ENCODE measurements at regions not wholly inside any gene's neighbourhood (a gene's known extent, or its start where the extent isn't known, plus 50 kb on each side); places are given as distances from the start of the nearest gene placed in this dataset.

- no peak for TF ChIP-seq CTCF (IDR thresholded peaks at IDR 0.05)
- no peak for ATAC-seq (ENCODE audit: insufficient number of reproducible peaks, low FRiP score, low read depth)
- no peaks in the 10 kb centered on the region for H3K36me3 ChIP-seq
- no peak overlapping the region for H3K4me3 ChIP-seq
- H3K27me3 ChIP-seq (replicated peaks; ENCODE audit: insufficient read depth) = no peaks in the 10 kb centered on the region
- peaks cover 0 to 5% of the 10 kb centered on the region in 2 donors for H3K4me1 ChIP-seq (ENCODE audit: control insufficient read depth in 1 of 2, low read depth in 2 of 2)
- H3K27ac ChIP-seq = no peak overlapping the region
- DNase-seq (ENCODE audit: low spot score) = no peak
- no peaks in the 10 kb centered on the region for H3K9me3 ChIP-seq
These were observed 463.3 kb upstream of the CBLB start for GRCh38 chr3:106332129-106332528.

DNA sequence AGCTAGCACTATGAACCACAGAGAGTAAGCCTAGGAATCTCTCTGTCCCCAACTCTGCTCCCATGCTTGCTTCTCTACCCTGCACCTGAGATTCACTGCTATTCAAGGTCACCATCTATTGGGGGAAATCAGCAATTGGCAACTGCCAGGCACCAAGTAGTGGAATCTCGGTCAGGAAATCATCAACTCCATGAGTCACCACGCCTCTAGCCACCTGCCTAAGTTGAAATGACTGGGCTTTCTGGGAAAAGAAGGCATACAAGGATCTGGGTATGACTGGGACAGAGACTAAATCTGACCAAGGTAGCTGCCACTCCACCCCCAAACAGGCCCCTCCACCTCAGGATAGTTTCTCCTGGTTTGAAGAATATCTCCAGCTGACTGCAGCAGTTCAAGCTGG is 464.1 kb upstream of the CBLB start:
- ATAC-seq (ENCODE audit: insufficient number of reproducible peaks, low FRiP score, low read depth) = no peak
- no peaks in the 10 kb centered on the region for H3K27me3 ChIP-seq (replicated peaks; ENCODE audit: insufficient read depth)
- no peak for TF ChIP-seq CTCF (IDR thresholded peaks at IDR 0.05)
- no peaks in the 10 kb centered on the region for H3K36me3 ChIP-seq
- no peak overlapping the region for H3K4me3 ChIP-seq
- DNase-seq (ENCODE audit: low spot score) = no peak
- H3K27ac ChIP-seq = no peak overlapping the region
- H3K9me3 ChIP-seq = no peaks in the 10 kb centered on the region
- H3K4me1 ChIP-seq (ENCODE audit: control insufficient read depth in 1 of 2, low read depth in 2 of 2) = no peaks in the 10 kb centered on the region

- ATAC-seq (ENCODE audit: insufficient number of reproducible peaks, low FRiP score, low read depth) = no peak
- Histone ChIP-seq H3K4me3 (no peak overlapping the region), H3K4me1 (ENCODE audit: control insufficient read depth in 1 of 2, low read depth in 2 of 2) (no peaks in the 10 kb centered on the region), H3K36me3 (no peaks in the 10 kb centered on the region), H3K27ac (no peak overlapping the region), H3K27me3 (replicated peaks; ENCODE audit: insufficient read depth) (no peaks in the 10 kb centered on the region), H3K9me3 (no peaks in the 10 kb centered on the region)
- no peak for DNase-seq (ENCODE audit: low spot score)
- no peak for TF ChIP-seq CTCF (IDR thresholded peaks at IDR 0.05)
These were observed 465.3 kb upstream of the CBLB start for GRCh38 chr3:106333911-106334618.

- DNase-seq (ENCODE audit: low spot score) (no peak), ATAC-seq (ENCODE audit: insufficient number of reproducible peaks, low FRiP score, low read depth) (no peak)
- no peak overlapping the region for H3K27ac ChIP-seq
- no peaks in the 10 kb centered on the region for H3K4me1 ChIP-seq (ENCODE audit: control insufficient read depth in 1 of 2, low read depth in 2 of 2)
- H3K9me3 ChIP-seq = no peaks in the 10 kb centered on the region
- no peak overlapping the region for H3K4me3 ChIP-seq
- H3K27me3 ChIP-seq (replicated peaks; ENCODE audit: insufficient read depth) = no peaks in the 10 kb centered on the region
- H3K36me3 ChIP-seq = no peaks in the 10 kb centered on the region
- no peak for TF ChIP-seq CTCF (IDR thresholded peaks at IDR 0.05)
These were observed 467.8 kb upstream of the CBLB start for GRCh38 chr3:106336619-106337018.

GRCh38 chr3:106337116-106337515 is 468.3 kb upstream of the CBLB start:
- H3K36me3 ChIP-seq = no peaks in the 10 kb centered on the region
- ATAC-seq (ENCODE audit: insufficient number of reproducible peaks, low FRiP score, low read depth) (no peak), DNase-seq (ENCODE audit: low spot score) (no peak)
- H3K9me3 ChIP-seq = no peaks in the 10 kb centered on the region
- H3K4me3 ChIP-seq = no peak overlapping the region
- H3K4me1 ChIP-seq (ENCODE audit: control insufficient read depth in 1 of 2, low read depth in 2 of 2) = no peaks in the 10 kb centered on the region
- TF ChIP-seq CTCF (IDR thresholded peaks at IDR 0.05) = no peak
- H3K27me3 ChIP-seq (replicated peaks; ENCODE audit: insufficient read depth) = no peaks in the 10 kb centered on the region
- H3K27ac ChIP-seq = no peak overlapping the region
